ENCODE measurements at regions not wholly inside any gene's neighbourhood (a gene's known extent, or its start where the extent isn't known, plus 50 kb on each side); places are given as distances from the start of the nearest gene placed in this dataset. TPM values are rescaled to one million over a fixed set of nuclear protein-coding genes. Genes with fewer than 3 reads are reported as not detected.
"Not testable (repeated sequence)": the region's sequence is repeated elsewhere in the genome, so short reads cannot be mapped to it uniquely, and the experiment has no call there.

- DNase-seq: no peak
Observed at GRCh38 chr1:199932462-199932861, 95.0 kb upstream of the NR5A2 start.

GRCh38 chr1:199936441-199936840 lies 91.1 kb upstream of the NR5A2 start:
- DNase-seq: no peak

GRCh38 chr1:199937161-199937560 lies 90.3 kb upstream of the NR5A2 start:
- DNase-seq: no peak

GRCh38 chr1:199937661-199938060 lies 89.8 kb upstream of the NR5A2 start:
- DNase-seq: no peak

GRCh38 chr1:199944986-199945385 lies 82.5 kb upstream of the NR5A2 start:
- no peak for DNase-seq

GRCh38 chr1:199945591-199945990 lies 81.9 kb upstream of the NR5A2 start:
- DNase-seq: no peak

GRCh38 chr1:199946305-199947155 lies 81.0 kb upstream of the NR5A2 start:
- no peak for DNase-seq

GRCh38 chr1:199948587-199949280 lies 78.8 kb upstream of the NR5A2 start:
- DNase-seq: no peak

GRCh38 chr1:199951005-199951404 lies 76.5 kb upstream of the NR5A2 start:
- DNase-seq: not testable (repeated sequence)

- DNase-seq: no peak
Observed at GRCh38 chr1:199953651-199954050, 73.9 kb upstream of the NR5A2 start.

- DNase-seq: no peak
Observed at GRCh38 chr1:199954699-199955098, 72.8 kb upstream of the NR5A2 start.

- DNase-seq: no peak
Observed at GRCh38 chr1:199955235-199955634, 72.3 kb upstream of the NR5A2 start.

GRCh38 chr1:199956005-199956404 lies 71.5 kb upstream of the NR5A2 start:
- DNase-seq: no peak

GRCh38 chr1:199959033-199959774 lies 68.3 kb upstream of the NR5A2 start:
- DNase-seq: no peak

- no peak for DNase-seq
Observed at GRCh38 chr1:199959775-199960110, 67.8 kb upstream of the NR5A2 start.

GRCh38 chr1:199970125-199970524 lies 57.4 kb upstream of the NR5A2 start:
- no peak for DNase-seq

GRCh38 chr1:199976496-199977144 lies 50.9 kb upstream of the NR5A2 start:
- DNase-seq: no peak

Small RNA genes lying in the stretch of these regions (small RNA-seq; reads per million reads assigned to genes)
- 73.0 reads per million, percentile 96 among the genes with 10 or more reads in this experiment for gene MIR181A1 (ENCODE audit: low replicate concordance)
- 4.4 reads per million, percentile 92 among the genes with 10 or more reads in this experiment for gene MIR181B1 (ENCODE audit: low replicate concordance)
- not detected for gene RNU6-778P (ENCODE audit: low replicate concordance)

Measured in tongue (tissue), 2 donors.